HG03442 (cell line): ENCODE measurements at regions not wholly inside any gene's neighbourhood (a gene's known extent, or its start where the extent isn't known, plus 50 kb on each side); places are given as distances from the start of the nearest gene placed in this dataset.

Source experiments
- ATAC-seq: cut with Tn5 transposase; IDR thresholded peaks from one replicate; pipeline ENCODE4 v1.9.1; 2021; ENCODE audit warnings: mild to moderate bottlenecking, moderate library complexity; ENCODE audit not compliant: unreplicated experiment

- ATAC-seq, result no peak
Observed at GRCh38 chr7:33725111-33726025, 180.0 kb upstream of the BMPER start.

- no peak for ATAC-seq
Observed at GRCh38 chr7:33726582-33726981, 178.8 kb upstream of the BMPER start.

GRCh38 chr7:33727315-33727714, 178.0 kb upstream of the BMPER start:
- no peak for ATAC-seq

- ATAC-seq, result no peak
Observed at GRCh38 chr7:33728873-33729551, 176.3 kb upstream of the BMPER start.

GRCh38 chr7:33729726-33730125, 175.6 kb upstream of the BMPER start:
- ATAC-seq, result no peak

GRCh38 chr7:33730958-33731357, 174.4 kb upstream of the BMPER start:
- ATAC-seq, result no peak

- no peak for ATAC-seq
Observed at GRCh38 chr7:33731912-33732311, 173.4 kb upstream of the BMPER start.

GRCh38 chr7:33732462-33732861, 172.9 kb upstream of the BMPER start:
- ATAC-seq, result no peak

GRCh38 chr7:33733870-33734650, 171.3 kb upstream of the BMPER start:
- no peak for ATAC-seq

- no peak for ATAC-seq
Observed at GRCh38 chr7:33735403-33735802, 169.9 kb upstream of the BMPER start.

- no peak for ATAC-seq
Observed at GRCh38 chr7:33736521-33737221, 168.7 kb upstream of the BMPER start.

GRCh38 chr7:33738260-33738935, 166.9 kb upstream of the BMPER start:
- ATAC-seq, result no peak

GRCh38 chr7:33739286-33739685, 166.1 kb upstream of the BMPER start:
- no peak for ATAC-seq

- no peak for ATAC-seq
Observed at GRCh38 chr7:33742521-33742920, 162.8 kb upstream of the BMPER start.

- ATAC-seq, result no peak
Observed at GRCh38 chr7:33742999-33743587, 162.2 kb upstream of the BMPER start.

GRCh38 chr7:33743594-33743993, 161.7 kb upstream of the BMPER start:
- ATAC-seq, result no peak

GRCh38 chr7:33744293-33745075, 160.9 kb upstream of the BMPER start:
- ATAC-seq, result no peak

GRCh38 chr7:33745934-33746333, 159.4 kb upstream of the BMPER start:
- no peak for ATAC-seq

GRCh38 chr7:33748793-33749192, 156.5 kb upstream of the BMPER start:
- ATAC-seq, result no peak
